HG03469 (cell line): ENCODE measurements at regions not wholly inside any gene's neighbourhood (a gene's known extent, or its start where the extent isn't known, plus 50 kb on each side); places are given as distances from the start of the nearest gene placed in this dataset.
"Not testable (repeated sequence)": the region's sequence is repeated elsewhere in the genome, so short reads cannot be mapped to it uniquely, and the experiment has no call there.

Source experiments
- ATAC-seq: cut with Tn5 transposase; IDR thresholded peaks from one replicate; pipeline ENCODE4 v1.9.1; 2021; ENCODE audit warnings: mild to moderate bottlenecking, moderate library complexity, moderate number of reproducible peaks; ENCODE audit not compliant: unreplicated experiment

DNA sequence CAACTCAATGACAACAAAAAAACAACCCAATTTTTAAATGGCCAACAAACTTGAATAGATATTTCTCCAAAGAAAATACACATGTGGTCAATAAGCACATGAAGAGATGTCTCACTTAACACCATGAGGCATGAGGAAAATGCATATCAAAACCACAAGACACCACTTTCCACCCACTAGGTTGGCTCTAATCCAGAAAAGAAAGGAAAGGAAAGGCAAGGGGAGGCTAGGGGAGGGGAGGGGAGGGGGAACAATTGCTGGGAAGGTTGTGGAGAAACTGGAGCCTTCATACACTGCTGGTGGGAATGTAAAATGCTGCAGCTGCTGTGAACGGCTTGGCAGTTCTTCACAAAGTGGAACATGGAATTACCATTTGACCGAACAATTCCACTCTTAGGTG lies 854.3 kb downstream of the UQCRFS1 start:
- no peak for ATAC-seq

DNA sequence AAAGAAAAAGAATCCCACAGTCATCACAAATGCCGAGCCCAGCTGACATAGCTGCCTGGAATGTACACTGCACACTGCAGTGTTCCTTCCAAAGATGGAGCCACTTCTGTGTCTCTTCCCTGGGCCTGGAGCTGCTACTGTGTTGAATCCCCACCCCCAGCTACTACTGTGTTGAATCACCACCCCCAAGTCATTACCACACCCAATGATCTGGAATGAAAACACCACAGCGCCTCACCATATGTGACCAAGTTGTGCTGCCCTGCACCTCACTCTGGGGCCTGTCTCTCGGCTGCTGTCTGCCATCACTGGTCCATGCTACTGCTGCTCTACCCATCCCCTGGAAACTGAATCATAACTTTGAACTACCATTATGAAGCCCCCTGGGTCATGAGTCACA lies 861.2 kb downstream of the UQCRFS1 start:
- no peak for ATAC-seq

GRCh38 chr19:28351321-28351720 lies 861.6 kb downstream of the UQCRFS1 start:
- ATAC-seq = not testable (repeated sequence)

- ATAC-seq = no peak
Observed at GRCh38 chr19:28350673-28351072, 862.3 kb downstream of the UQCRFS1 start.

GRCh38 chr19:28350037-28350436 lies 862.9 kb downstream of the UQCRFS1 start:
- no peak for ATAC-seq

- ATAC-seq = no peak
Observed at GRCh38 chr19:28349604-28350003, 863.3 kb downstream of the UQCRFS1 start.

DNA sequence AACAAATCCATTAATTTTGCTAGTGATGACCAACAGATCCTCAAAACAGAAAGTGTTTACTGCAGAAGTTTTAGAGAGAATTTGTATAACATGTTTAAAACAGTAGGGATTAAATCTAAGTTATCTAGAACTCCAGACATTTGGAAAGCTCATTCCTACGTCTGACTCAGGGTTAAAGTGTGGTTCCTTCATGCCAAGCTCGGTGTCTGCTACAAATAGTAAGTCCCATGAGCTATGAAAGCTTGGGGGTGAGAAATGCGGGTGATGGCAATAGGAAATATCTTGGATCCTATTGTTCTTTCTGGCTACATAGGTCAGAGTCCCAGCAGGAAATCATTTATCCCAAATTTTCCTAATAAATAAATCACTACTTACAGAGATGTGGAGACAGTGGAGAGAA lies 867.1 kb downstream of the UQCRFS1 start:
- ATAC-seq = no peak

GRCh38 chr19:28341810-28342350 lies 871.1 kb downstream of the UQCRFS1 start:
- no peak for ATAC-seq

- ATAC-seq = no peak
Observed at GRCh38 chr19:28334419-28334818, 878.5 kb downstream of the UQCRFS1 start.

DNA sequence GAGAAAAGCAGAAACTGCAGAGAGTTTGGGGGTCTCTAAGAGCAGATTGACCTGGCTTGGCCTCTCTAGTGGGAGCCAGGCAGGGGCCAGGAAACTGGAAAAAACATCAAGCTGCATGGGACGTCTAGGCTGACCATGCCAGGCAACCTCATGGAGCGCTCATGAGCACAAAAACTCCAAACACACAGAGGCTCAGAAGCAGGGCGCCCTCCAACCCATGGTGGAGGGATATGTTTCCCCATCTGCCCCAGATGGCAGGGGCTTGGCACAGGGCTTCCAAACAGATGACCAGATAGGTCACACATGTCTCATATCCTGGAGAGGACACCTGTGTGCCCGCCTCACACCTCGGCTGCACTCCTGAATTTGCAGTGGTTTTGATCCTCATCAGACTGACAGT lies 879.0 kb downstream of the UQCRFS1 start:
- ATAC-seq = no peak

DNA sequence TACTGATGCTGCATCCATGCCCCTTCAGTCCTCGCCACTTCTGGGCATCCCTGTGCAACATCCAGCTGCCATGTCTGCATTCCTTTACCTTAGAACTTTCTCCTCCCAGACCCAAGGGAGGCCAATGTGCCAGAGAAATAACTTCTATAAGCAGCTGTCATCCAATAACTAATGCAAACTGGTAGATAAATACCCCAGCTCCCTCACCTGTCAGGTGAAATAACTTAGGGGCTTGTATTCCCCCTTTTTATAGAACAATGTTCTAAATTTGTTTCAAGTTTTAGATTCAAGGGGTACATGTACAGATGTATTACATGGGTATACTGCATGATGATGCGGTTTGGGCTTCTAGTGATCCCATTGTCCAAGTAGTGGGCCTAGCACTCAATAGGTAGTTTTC lies 880.1 kb downstream of the UQCRFS1 start:
- no peak for ATAC-seq

DNA sequence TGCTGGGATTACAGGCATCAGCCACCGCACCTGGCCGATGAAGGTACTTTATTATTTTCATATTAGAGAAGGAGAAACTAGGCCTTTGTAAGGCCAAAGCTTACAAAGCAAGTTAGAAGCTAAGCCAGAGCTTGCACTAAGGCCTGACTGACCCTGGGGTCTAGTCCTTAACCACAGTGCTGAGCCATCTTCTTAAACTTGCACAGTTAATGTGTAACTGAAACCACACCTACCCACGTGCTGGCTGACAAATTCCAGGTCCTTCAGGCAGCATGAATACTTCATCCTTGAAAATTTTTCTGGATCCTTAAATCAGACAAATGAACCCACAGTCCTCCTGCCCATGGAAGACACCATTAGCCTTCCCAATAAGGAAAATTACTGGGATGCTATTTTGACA lies 880.6 kb downstream of the UQCRFS1 start:
- ATAC-seq = no peak

DNA sequence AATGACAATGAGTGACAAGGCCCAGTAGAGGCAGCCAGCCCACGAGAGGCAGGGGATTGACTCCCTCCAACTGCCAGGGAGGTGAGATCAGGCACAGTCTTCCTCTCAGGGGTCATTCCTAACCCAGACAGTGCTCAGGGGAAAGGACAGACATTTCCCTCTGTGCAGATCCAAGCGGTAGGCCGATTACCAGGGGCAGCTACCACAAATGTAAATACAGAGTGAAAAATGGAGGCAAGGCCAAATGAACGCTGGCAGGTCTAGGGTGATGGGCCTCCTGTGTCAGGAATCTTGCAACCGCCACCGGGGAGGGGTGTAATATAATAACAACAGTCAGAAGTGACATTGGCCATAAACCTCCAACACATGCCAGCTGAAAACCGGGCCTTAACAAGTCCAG lies 881.4 kb downstream of the UQCRFS1 start:
- no peak for ATAC-seq

GRCh38 chr19:28330831-28331230 lies 882.1 kb downstream of the UQCRFS1 start:
- no peak for ATAC-seq

DNA sequence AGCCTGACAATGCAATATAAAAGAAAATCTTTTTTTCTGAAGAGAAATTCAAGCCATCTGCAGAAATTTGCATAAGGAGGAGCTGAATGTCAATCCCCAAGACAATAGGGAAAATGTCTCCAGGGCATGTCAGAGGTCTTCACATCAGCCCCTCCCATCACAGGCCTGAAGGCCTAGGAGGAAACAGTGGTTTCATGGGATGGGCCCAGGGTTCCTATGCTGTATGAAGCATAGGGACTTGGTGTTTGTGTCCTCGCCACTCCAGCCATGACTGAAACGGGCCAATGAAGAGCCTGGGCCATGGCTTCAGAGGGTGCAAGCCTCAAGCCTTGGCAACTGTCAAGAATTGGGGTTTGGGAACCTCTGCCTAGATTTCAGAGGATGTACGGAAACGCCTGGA lies 883.5 kb downstream of the UQCRFS1 start:
- ATAC-seq = no peak

GRCh38 chr19:28327905-28328304 lies 885.0 kb downstream of the UQCRFS1 start:
- ATAC-seq = no peak

- no peak for ATAC-seq
Observed at GRCh38 chr19:28326746-28327145, 886.2 kb downstream of the UQCRFS1 start.

DNA sequence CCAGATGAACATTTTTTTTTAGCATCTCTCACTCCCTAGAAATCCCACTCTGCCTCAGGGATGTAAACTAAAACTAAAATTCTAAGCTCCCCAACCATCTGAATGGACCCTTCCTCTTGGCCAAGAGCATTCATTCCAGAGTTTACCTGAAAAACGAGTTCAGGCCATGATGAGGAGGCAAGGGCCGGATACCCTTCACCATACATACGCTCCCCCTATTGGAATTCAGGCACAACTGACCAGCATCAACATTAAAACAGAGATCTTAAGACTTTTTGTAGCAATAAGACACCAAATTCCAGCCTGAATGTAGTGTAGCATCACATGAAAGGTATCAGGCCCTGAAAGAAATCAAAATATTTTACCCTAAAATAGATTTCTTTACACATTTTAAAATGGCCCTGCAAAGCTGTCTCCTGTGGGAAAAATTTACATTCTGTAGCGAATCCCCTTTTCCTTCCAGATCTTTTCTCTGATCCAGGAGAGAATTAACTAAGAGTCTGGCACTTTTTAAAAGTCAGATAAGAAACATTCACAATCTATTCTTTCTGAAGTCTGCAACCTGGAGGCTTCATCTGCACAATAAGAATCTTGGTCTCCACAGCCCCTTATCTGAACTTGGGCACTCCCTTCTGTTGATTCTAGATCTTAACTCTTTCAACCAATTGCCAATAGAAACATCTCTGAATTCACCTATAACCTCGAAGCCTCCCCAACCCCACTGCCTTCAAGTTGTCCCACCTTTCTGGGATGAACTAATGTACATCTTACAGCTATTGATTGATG lies 888.5 kb downstream of the UQCRFS1 start:
- ATAC-seq = no peak

- ATAC-seq = no peak
Observed at GRCh38 chr19:28322945-28323344, 890.0 kb downstream of the UQCRFS1 start.

DNA sequence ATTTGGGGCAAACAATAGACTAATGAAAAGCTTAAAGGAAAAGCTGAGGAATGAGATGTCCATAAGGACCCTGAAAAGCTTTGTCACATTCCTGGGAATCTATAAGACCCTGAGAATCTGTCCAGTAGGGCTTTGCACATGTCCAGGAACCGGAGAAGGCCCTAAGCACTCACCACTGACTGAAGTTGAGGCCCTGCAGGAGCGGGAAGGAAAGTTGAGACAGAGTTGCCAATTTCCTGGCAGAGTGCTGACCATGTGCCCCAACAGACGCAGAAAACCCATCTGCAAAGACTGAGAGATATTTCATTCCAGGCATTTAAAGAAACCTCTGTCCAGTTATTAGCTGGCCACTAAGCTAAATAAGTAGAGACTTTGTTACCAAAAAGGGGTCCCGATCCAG lies 890.5 kb downstream of the UQCRFS1 start:
- no peak for ATAC-seq

DNA sequence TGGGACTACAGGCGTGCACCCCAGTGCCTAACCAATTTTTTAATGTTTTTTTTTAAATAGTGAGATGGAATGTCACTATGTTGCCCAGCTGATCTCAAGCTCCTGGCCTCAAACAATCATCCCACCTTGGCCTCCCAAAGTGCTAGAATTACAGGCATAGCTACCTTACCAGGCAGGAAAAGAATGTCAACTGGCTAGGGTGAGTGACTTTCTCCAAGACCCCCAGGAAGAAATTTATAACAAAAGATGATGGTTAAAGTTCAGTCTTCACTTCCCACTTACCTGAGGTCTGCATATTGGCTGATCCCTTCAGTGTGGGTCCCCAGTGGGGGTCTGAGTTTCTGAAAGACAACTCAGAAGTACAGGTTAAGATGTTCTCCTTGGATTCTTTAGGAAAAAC lies 893.0 kb downstream of the UQCRFS1 start:
- no peak for ATAC-seq

DNA sequence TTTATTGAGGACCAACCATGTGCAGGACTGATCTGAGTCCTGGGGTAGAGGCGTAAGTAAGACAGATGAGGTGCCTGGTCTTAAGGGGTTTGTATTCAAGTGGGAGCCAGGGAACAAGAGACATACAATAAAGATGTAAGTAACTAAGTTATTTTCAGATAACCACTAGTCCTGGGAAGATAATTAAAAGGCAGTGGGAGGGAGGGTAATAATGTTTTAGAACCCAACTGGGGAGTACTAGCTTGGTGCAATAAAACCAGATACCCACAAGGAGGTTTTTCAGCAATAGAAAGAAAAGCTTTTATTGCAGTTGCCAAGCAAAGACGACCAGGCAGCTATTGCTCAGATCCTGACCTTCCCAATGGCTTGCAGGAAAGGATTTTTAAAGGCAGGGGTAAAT lies 893.7 kb downstream of the UQCRFS1 start:
- ATAC-seq = no peak
